GM23338 (cell line): ENCODE measurements at regions not wholly inside any gene's neighbourhood (a gene's known extent, or its start where the extent isn't known, plus 50 kb on each side); places are given as distances from the start of the nearest gene placed in this dataset.

ENCODE experiments used
- ATAC-seq: fragments of 200-7000 bp; cut with Tn5 transposase; 3 replicates; pipeline ENCODE4 v1.9.1; 2020
- DNase-seq: peaks from one replicate; pipeline ENCODE4 v3.0.0-alpha.2; 2015; ENCODE audit warnings: low spot score
- H2AFZ ChIP-seq: fragments of 200-600 bp; sonication (generic); 2 replicates; pipeline ENCODE4 v1.8.0; 2016; ENCODE audit warnings: antibody characterized with exemption, mild to moderate bottlenecking, moderate library complexity
- H3F3A ChIP-seq: fragments of 200-600 bp; sonication (generic); replicated peaks from 2 replicates; pipeline ENCODE4 v1.8.0; 2017; ENCODE audit warnings: antibody characterized with exemption, mixed run types, low read depth
- H3K27ac ChIP-seq: fragments of 200-600 bp; sonication (generic); 2 replicates; pipeline ENCODE4 v1.6.1; 2016; ENCODE audit warnings: low read depth
- H3K27me3 ChIP-seq: fragments of 200-600 bp; sonication (generic); 2 replicates; pipeline ENCODE4 v1.8.0; 2016; ENCODE audit warnings: mild to moderate bottlenecking, mixed run types, moderate library complexity; ENCODE audit not compliant: insufficient read depth
- H3K36me3 ChIP-seq: fragments of 200-600 bp; sonication (generic); 2 replicates; pipeline ENCODE4 v1.8.0; 2016; ENCODE audit warnings: mild to moderate bottlenecking; ENCODE audit not compliant: insufficient read depth
- H3K4me1 ChIP-seq: fragments of 200-600 bp; sonication (generic); 2 replicates; pipeline ENCODE4 v1.8.0; 2016; ENCODE audit warnings: mild to moderate bottlenecking, moderate library complexity; ENCODE audit not compliant: insufficient read depth
- H3K4me2 ChIP-seq: fragments of 200-600 bp; sonication (generic); 2 replicates; pipeline ENCODE4 v1.7.1; 2017; ENCODE audit warnings: mixed run types
- H3K4me3 ChIP-seq: fragments of 200-600 bp; sonication (generic); 2 replicates; pipeline ENCODE4 v1.6.1; 2016; ENCODE audit warnings: mixed run types
- H3K79me2 ChIP-seq: fragments of 200-600 bp; sonication (generic); replicated peaks from 2 replicates; pipeline ENCODE4 v1.8.0; 2017; ENCODE audit warnings: mild to moderate bottlenecking; ENCODE audit not compliant: insufficient read depth
- H3K9me2 ChIP-seq: fragments of 200-600 bp; sonication (generic); 2 replicates; pipeline ENCODE4 v1.8.0; 2017; ENCODE audit not compliant: insufficient read depth
- H4K20me1 ChIP-seq: fragments of 200-600 bp; sonication (generic); replicated peaks from 2 replicates; pipeline ENCODE4 v1.8.0; 2017; ENCODE audit warnings: mild to moderate bottlenecking; ENCODE audit not compliant: insufficient read depth
- H3K27ac Mint-ChIP-seq: 2 replicates; pipeline ENCODE4 v1.8.0; 2020; ENCODE audit warnings: inconsistent platforms, mild to moderate bottlenecking, moderate library complexity, mixed read lengths
- H3K27me3 Mint-ChIP-seq: 3 replicates; pipeline ENCODE4 v1.8.0; 2022; ENCODE audit warnings: low read depth, mild to moderate bottlenecking, moderate library complexity, mixed read lengths, inconsistent platforms; ENCODE audit not compliant: insufficient read depth, poor library complexity
- H3K36me3 Mint-ChIP-seq: 3 replicates; pipeline ENCODE4 v1.8.0; 2021; ENCODE audit warnings: low read depth, mild to moderate bottlenecking, inconsistent platforms, moderate library complexity, mixed read lengths
- H3K4me1 Mint-ChIP-seq: 3 replicates; pipeline ENCODE4 v1.8.0; 2020; ENCODE audit warnings: mild to moderate bottlenecking, inconsistent platforms, mixed read lengths
- H3K4me3 Mint-ChIP-seq: 3 replicates; pipeline ENCODE4 v1.8.0; 2021; ENCODE audit warnings: moderate library complexity, mild to moderate bottlenecking, inconsistent platforms, mixed read lengths
- H3K9me3 Mint-ChIP-seq: 3 replicates; pipeline ENCODE4 v1.8.0; 2020; ENCODE audit warnings: moderate library complexity, mild to moderate bottlenecking, inconsistent platforms, mixed read lengths
- CREB1 ChIP-seq: fragments of 250-450 bp; sonication (Bioruptor Pico); IDR thresholded peaks from 2 replicates; pipeline ENCODE4 v1.5.0; 2020; ENCODE audit warnings: low read depth, mild to moderate bottlenecking, moderate library complexity
- EZH2 ChIP-seq: fragments of 200-600 bp; sonication (generic); IDR thresholded peaks from one replicate; pipeline ENCODE4 v1.8.0; 2017; ENCODE audit warnings: antibody characterized with exemption, mild to moderate bottlenecking, low read depth; ENCODE audit not compliant: unreplicated experiment
- JUNB ChIP-seq: IDR thresholded peaks from one replicate; pipeline ENCODE4 v1.6.1; 2016; ENCODE audit warnings: antibody characterized with exemption; ENCODE audit not compliant: unreplicated experiment
- REST ChIP-seq: IDR thresholded peaks from one replicate; pipeline ENCODE4 v1.6.1; 2018; ENCODE audit warnings: antibody characterized with exemption; ENCODE audit not compliant: unreplicated experiment
- TF ChIP-seq, protein P1 (sequence below): fragments of 250-450 bp; sonication (Bioruptor Pico); IDR thresholded peaks from 2 replicates; pipeline ENCODE4 v1.5.0; 2020; ENCODE audit warnings: mild to moderate bottlenecking, moderate library complexity

GRCh38 chr17:56697190-56697589 lies 103.7 kb downstream of the NOG start:
- no peak overlapping the region for H3K27ac Mint-ChIP-seq

GRCh38 chr17:56699186-56699894 lies 105.8 kb downstream of the NOG start:
- peaks cover 7% of the 10 kb centered on the region for H3K27me3 Mint-ChIP-seq
- peak overlapping the region; percentile 1; the same call in 1 of the 2 replicates for H2AFZ ChIP-seq

More at GRCh38 chr17:56697190-56697589, 103.7 kb downstream of the NOG start:
- no peaks in the 10 kb centered on the region for H4K20me1 ChIP-seq
- H3K4me1 ChIP-seq: 0 out of 2 replicates have a peak, but pooled peaks cover 3% of the 10 kb centered on the region
- no peaks in the 10 kb centered on the region for H3K79me2 ChIP-seq
- Mint-ChIP-seq H3K4me3 (no peak overlapping the region), H3K27me3 (peaks cover 10% of the 10 kb centered on the region), H3K4me1 (peaks cover 11% of the 10 kb centered on the region; the same call in 2 of the 3 replicates), H3K9me3 (no peaks in the 10 kb centered on the region), H3K36me3 (no peaks in the 10 kb centered on the region)
- H3K36me3 ChIP-seq: no peaks in the 10 kb centered on the region
- H3K4me2 ChIP-seq: no peak overlapping the region
- H3K9me2 ChIP-seq: no peaks in the 10 kb centered on the region
- TF ChIP-seq EZH2 (no peak), REST (no peak), JUNB (no peak)
- ATAC-seq (no peak), DNase-seq (no peak)
- H3F3A ChIP-seq: no peaks in the 10 kb centered on the region
- no peak overlapping the region for H3K27ac ChIP-seq
- H3K4me3 ChIP-seq: no peak overlapping the region
- no peak overlapping the region for H2AFZ ChIP-seq
- no peaks in the 10 kb centered on the region for H3K27me3 ChIP-seq

More at GRCh38 chr17:56699186-56699894, 105.8 kb downstream of the NOG start:
- Mint-ChIP-seq H3K36me3 (no peaks in the 10 kb centered on the region), H3K4me3 (no peak overlapping the region), H3K27ac (no peak overlapping the region), H3K4me1 (peaks cover 11% of the 10 kb centered on the region; the same call in 2 of the 3 replicates), H3K9me3 (no peaks in the 10 kb centered on the region)
- H3K4me1 ChIP-seq: 0 out of 2 replicates have a peak, but pooled peaks cover 3% of the 10 kb centered on the region
- H3F3A ChIP-seq: no peaks in the 10 kb centered on the region
- H3K79me2 ChIP-seq: no peaks in the 10 kb centered on the region
- H4K20me1 ChIP-seq: no peaks in the 10 kb centered on the region
- ATAC-seq: peak; percentile 96
- no peak overlapping the region for H3K27ac ChIP-seq
- TF ChIP-seq, protein P1, sequence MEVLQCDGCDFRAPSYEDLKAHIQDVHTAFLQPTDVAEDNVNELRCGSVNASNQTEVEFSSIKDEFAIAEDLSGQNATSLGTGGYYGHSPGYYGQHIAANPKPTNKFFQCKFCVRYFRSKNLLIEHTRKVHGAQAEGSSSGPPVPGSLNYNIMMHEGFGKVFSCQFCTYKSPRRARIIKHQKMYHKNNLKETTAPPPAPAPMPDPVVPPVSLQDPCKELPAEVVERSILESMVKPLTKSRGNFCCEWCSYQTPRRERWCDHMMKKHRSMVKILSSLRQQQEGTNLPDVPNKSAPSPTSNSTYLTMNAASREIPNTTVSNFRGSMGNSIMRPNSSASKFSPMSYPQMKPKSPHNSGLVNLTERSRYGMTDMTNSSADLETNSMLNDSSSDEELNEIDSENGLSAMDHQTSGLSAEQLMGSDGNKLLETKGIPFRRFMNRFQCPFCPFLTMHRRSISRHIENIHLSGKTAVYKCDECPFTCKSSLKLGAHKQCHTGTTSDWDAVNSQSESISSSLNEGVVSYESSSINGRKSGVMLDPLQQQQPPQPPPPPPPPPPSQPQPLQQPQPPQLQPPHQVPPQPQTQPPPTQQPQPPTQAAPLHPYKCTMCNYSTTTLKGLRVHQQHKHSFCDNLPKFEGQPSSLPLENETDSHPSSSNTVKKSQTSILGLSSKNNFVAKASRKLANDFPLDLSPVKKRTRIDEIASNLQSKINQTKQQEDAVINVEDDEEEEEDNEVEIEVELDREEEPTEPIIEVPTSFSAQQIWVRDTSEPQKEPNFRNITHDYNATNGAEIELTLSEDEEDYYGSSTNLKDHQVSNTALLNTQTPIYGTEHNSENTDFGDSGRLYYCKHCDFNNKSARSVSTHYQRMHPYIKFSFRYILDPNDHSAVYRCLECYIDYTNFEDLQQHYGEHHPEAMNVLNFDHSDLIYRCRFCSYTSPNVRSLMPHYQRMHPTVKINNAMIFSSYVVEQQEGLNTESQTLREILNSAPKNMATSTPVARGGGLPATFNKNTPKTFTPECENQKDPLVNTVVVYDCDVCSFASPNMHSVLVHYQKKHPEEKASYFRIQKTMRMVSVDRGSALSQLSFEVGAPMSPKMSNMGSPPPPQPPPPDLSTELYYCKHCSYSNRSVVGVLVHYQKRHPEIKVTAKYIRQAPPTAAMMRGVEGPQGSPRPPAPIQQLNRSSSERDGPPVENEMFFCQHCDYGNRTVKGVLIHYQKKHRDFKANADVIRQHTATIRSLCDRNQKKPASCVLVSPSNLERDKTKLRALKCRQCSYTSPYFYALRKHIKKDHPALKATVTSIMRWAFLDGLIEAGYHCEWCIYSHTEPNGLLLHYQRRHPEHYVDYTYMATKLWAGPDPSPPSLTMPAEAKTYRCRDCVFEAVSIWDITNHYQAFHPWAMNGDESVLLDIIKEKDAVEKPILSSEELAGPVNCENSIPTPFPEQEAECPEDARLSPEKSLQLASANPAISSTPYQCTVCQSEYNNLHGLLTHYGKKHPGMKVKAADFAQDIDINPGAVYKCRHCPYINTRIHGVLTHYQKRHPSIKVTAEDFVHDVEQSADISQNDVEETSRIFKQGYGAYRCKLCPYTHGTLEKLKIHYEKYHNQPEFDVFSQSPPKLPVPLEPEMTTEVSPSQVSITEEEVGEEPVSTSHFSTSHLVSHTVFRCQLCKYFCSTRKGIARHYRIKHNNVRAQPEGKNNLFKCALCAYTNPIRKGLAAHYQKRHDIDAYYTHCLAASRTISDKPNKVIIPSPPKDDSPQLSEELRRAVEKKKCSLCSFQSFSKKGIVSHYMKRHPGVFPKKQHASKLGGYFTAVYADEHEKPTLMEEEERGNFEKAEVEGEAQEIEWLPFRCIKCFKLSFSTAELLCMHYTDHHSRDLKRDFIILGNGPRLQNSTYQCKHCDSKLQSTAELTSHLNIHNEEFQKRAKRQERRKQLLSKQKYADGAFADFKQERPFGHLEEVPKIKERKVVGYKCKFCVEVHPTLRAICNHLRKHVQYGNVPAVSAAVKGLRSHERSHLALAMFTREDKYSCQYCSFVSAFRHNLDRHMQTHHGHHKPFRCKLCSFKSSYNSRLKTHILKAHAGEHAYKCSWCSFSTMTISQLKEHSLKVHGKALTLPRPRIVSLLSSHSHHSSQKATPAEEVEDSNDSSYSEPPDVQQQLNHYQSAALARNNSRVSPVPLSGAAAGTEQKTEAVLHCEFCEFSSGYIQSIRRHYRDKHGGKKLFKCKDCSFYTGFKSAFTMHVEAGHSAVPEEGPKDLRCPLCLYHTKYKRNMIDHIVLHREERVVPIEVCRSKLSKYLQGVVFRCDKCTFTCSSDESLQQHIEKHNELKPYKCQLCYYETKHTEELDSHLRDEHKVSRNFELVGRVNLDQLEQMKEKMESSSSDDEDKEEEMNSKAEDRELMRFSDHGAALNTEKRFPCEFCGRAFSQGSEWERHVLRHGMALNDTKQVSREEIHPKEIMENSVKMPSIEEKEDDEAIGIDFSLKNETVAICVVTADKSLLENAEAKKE (CRISPR knock-in tag): peak; percentile 50; the same call in 1 of the 2 replicates
- no peak for TF ChIP-seq CREB1 (CRISPR knock-in tag)
- no peak overlapping the region for H3K4me2 ChIP-seq
- H3K36me3 ChIP-seq: no peaks in the 10 kb centered on the region
- peak; percentile 80 for DNase-seq
- no peak overlapping the region for H3K4me3 ChIP-seq
- H3K9me2 ChIP-seq: peaks cover 4% of the 10 kb centered on the region; the same call in 1 of the 2 replicates
- no peaks in the 10 kb centered on the region for H3K27me3 ChIP-seq
